ENCODE measurements at regions not wholly inside any gene's neighbourhood (a gene's known extent, or its start where the extent isn't known, plus 50 kb on each side); places are given as distances from the start of the nearest gene placed in this dataset.

- H3K27me3 ChIP-seq (ENCODE audit: insufficient read depth, low read depth, low read length) = no peaks in the 10 kb centered on the region
- H3K4me2 ChIP-seq (ENCODE audit: low read length) = no peak overlapping the region
- H3K9me3 ChIP-seq (ENCODE audit: low read length) = no peaks in the 10 kb centered on the region
- H3K79me2 ChIP-seq (replicated peaks; ENCODE audit: insufficient read depth, low read length) = no peaks in the 10 kb centered on the region
- H3K9ac ChIP-seq (ENCODE audit: low read length) = no peak overlapping the region
- TF ChIP-seq SMC3 (conservative IDR thresholded peaks at IDR 0.05; ENCODE audit: poor library complexity) (peak; percentile 63), RAD21 (conservative IDR thresholded peaks at IDR 0.05) (peak; percentile 61), EP300 (conservative IDR thresholded peaks at IDR 0.05; ENCODE audit: poor library complexity, severe bottlenecking) (no peak)
- TF ChIP-seq, protein P1, sequence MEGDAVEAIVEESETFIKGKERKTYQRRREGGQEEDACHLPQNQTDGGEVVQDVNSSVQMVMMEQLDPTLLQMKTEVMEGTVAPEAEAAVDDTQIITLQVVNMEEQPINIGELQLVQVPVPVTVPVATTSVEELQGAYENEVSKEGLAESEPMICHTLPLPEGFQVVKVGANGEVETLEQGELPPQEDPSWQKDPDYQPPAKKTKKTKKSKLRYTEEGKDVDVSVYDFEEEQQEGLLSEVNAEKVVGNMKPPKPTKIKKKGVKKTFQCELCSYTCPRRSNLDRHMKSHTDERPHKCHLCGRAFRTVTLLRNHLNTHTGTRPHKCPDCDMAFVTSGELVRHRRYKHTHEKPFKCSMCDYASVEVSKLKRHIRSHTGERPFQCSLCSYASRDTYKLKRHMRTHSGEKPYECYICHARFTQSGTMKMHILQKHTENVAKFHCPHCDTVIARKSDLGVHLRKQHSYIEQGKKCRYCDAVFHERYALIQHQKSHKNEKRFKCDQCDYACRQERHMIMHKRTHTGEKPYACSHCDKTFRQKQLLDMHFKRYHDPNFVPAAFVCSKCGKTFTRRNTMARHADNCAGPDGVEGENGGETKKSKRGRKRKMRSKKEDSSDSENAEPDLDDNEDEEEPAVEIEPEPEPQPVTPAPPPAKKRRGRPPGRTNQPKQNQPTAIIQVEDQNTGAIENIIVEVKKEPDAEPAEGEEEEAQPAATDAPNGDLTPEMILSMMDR (IDR thresholded peaks at IDR 0.05; ENCODE audit: poor library complexity, severe bottlenecking) = peak; percentile 54
- H3K9me2 ChIP-seq (ENCODE audit: insufficient read depth, low read length) = no peaks in the 10 kb centered on the region
- H2AFZ ChIP-seq (ENCODE audit: low read depth, low read length) = no peak overlapping the region
- H3K36me3 ChIP-seq (ENCODE audit: insufficient read depth, low read length) = no peaks in the 10 kb centered on the region
- H4K20me1 ChIP-seq (ENCODE audit: insufficient read depth) = no peaks in the 10 kb centered on the region
- no peak overlapping the region for H3K27ac ChIP-seq (ENCODE audit: low read length)
- H3F3A ChIP-seq (ENCODE audit: insufficient read depth, low read length, poor library complexity, severe bottlenecking) = no peaks in the 10 kb centered on the region
- H3K4me3 ChIP-seq (ENCODE audit: low read length) = no peak overlapping the region
Measured at GRCh38 chr4:137861682-137862081, 329.4 kb upstream of the PCDH18 start.

GRCh38 chr4:137853424-137853823 lies 321.1 kb upstream of the PCDH18 start:
- H3K27me3 ChIP-seq (ENCODE audit: insufficient read depth, low read depth, low read length) = no peaks in the 10 kb centered on the region
- no peaks in the 10 kb centered on the region for H3K79me2 ChIP-seq (replicated peaks; ENCODE audit: insufficient read depth, low read length)
- H3K36me3 ChIP-seq (ENCODE audit: insufficient read depth, low read length) = no peaks in the 10 kb centered on the region
- TF ChIP-seq TAF1 (IDR thresholded peaks at IDR 0.05; ENCODE audit: low read depth) (no peak), SMC3 (conservative IDR thresholded peaks at IDR 0.05; ENCODE audit: poor library complexity) (no peak), EZH2 (IDR thresholded peaks at IDR 0.05; ENCODE audit: borderline replicate concordance, insufficient read depth, low read length, poor library complexity, severe bottlenecking) (no peak), MXI1 (conservative IDR thresholded peaks at IDR 0.05; ENCODE audit: poor library complexity, severe bottlenecking) (no peak)
- H3K27ac ChIP-seq (ENCODE audit: low read length) = no peak overlapping the region
- no peak overlapping the region for H3K4me2 ChIP-seq (ENCODE audit: low read length)
- no peak overlapping the region for H3K4me3 ChIP-seq (ENCODE audit: low read length)
- no peaks in the 10 kb centered on the region for H3K9me3 ChIP-seq (ENCODE audit: low read length)
- no peaks in the 10 kb centered on the region for H4K20me1 ChIP-seq (ENCODE audit: insufficient read depth)
- H3K9ac ChIP-seq (ENCODE audit: low read length) = no peak overlapping the region
- no peak overlapping the region for H2AFZ ChIP-seq (ENCODE audit: low read depth, low read length)
- H3K9me2 ChIP-seq (ENCODE audit: insufficient read depth, low read length) = no peaks in the 10 kb centered on the region
- H3F3A ChIP-seq (ENCODE audit: insufficient read depth, low read length, poor library complexity, severe bottlenecking) = no peaks in the 10 kb centered on the region

- Histone ChIP-seq H2AFZ (ENCODE audit: low read depth, low read length) (no peak overlapping the region), H3K4me2 (ENCODE audit: low read length) (no peak overlapping the region), H3K9me2 (ENCODE audit: insufficient read depth, low read length) (no peaks in the 10 kb centered on the region), H3K9me3 (ENCODE audit: low read length) (no peaks in the 10 kb centered on the region), H3K36me3 (ENCODE audit: insufficient read depth, low read length) (no peaks in the 10 kb centered on the region), H3K27ac (ENCODE audit: low read length) (no peak overlapping the region), H3K27me3 (ENCODE audit: insufficient read depth, low read depth, low read length) (no peaks in the 10 kb centered on the region), H3F3A (ENCODE audit: insufficient read depth, low read length, poor library complexity, severe bottlenecking) (no peaks in the 10 kb centered on the region), H3K4me3 (ENCODE audit: low read length) (no peak overlapping the region), H4K20me1 (ENCODE audit: insufficient read depth) (no peaks in the 10 kb centered on the region), H3K9ac (ENCODE audit: low read length) (no peak overlapping the region), H3K79me2 (replicated peaks; ENCODE audit: insufficient read depth, low read length) (no peaks in the 10 kb centered on the region)
- TF ChIP-seq, protein P2, sequence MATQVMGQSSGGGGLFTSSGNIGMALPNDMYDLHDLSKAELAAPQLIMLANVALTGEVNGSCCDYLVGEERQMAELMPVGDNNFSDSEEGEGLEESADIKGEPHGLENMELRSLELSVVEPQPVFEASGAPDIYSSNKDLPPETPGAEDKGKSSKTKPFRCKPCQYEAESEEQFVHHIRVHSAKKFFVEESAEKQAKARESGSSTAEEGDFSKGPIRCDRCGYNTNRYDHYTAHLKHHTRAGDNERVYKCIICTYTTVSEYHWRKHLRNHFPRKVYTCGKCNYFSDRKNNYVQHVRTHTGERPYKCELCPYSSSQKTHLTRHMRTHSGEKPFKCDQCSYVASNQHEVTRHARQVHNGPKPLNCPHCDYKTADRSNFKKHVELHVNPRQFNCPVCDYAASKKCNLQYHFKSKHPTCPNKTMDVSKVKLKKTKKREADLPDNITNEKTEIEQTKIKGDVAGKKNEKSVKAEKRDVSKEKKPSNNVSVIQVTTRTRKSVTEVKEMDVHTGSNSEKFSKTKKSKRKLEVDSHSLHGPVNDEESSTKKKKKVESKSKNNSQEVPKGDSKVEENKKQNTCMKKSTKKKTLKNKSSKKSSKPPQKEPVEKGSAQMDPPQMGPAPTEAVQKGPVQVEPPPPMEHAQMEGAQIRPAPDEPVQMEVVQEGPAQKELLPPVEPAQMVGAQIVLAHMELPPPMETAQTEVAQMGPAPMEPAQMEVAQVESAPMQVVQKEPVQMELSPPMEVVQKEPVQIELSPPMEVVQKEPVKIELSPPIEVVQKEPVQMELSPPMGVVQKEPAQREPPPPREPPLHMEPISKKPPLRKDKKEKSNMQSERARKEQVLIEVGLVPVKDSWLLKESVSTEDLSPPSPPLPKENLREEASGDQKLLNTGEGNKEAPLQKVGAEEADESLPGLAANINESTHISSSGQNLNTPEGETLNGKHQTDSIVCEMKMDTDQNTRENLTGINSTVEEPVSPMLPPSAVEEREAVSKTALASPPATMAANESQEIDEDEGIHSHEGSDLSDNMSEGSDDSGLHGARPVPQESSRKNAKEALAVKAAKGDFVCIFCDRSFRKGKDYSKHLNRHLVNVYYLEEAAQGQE (IDR thresholded peaks at IDR 0.05; ENCODE audit: borderline replicate concordance) = no peak
- TF ChIP-seq POLR2AphosphoS5 (IDR thresholded peaks at IDR 0.05) (no peak), EP300 (conservative IDR thresholded peaks at IDR 0.05; ENCODE audit: poor library complexity, severe bottlenecking) (no peak), MXI1 (conservative IDR thresholded peaks at IDR 0.05; ENCODE audit: poor library complexity, severe bottlenecking) (no peak), TAF1 (IDR thresholded peaks at IDR 0.05; ENCODE audit: low read depth) (no peak), RAD21 (conservative IDR thresholded peaks at IDR 0.05) (no peak), EZH2 (IDR thresholded peaks at IDR 0.05; ENCODE audit: borderline replicate concordance, insufficient read depth, low read length, poor library complexity, severe bottlenecking) (no peak), SMC3 (conservative IDR thresholded peaks at IDR 0.05; ENCODE audit: poor library complexity) (no peak)
- TF ChIP-seq, protein P1 (IDR thresholded peaks at IDR 0.05; ENCODE audit: poor library complexity, severe bottlenecking) = no peak
Measured at GRCh38 chr4:137852326-137852725, 320.0 kb upstream of the PCDH18 start.
